ENCODE measurements at regions not wholly inside any gene's neighbourhood (a gene's known extent, or its start where the extent isn't known, plus 50 kb on each side); places are given as distances from the start of the nearest gene placed in this dataset.

GRCh38 chr6:132231121-132231884 lies 170.0 kb downstream of the MOXD1 start:
- no peak overlapping the region for H3K4me3 ChIP-seq (ENCODE audit: low read depth, low read length)
- FAIRE-seq (no peak), DNase-seq (ENCODE audit: low read depth) (no peak)
- no peak for TF ChIP-seq CTCF (IDR thresholded peaks at IDR 0.05; ENCODE audit: insufficient read depth, low read length, severe bottlenecking)
- H3K27me3 ChIP-seq (ENCODE audit: control insufficient read depth, insufficient read depth, low read length), result no peaks in the 10 kb centered on the region
- H3K36me3 ChIP-seq (ENCODE audit: control insufficient read depth, insufficient read depth, low read length), result no peaks in the 10 kb centered on the region

DNA sequence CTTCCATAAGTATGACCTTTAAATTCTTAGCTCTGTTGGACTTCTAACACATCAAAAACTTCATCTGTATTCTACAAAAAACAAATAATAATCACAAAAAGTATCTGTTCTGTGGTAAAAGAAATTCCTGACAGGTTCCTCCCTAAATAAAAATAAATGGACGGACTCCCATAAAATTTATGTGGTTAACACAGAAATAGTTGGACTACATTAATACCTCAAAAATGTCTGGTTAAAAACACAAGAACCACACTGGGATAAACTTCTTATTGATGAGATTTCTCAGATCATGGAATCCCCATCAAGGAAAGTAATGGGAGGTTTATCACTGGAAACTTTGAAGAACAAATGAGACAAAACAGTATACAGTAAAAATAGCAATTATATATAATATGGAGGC lies 172.4 kb downstream of the MOXD1 start:
- Histone ChIP-seq H3K4me3 (ENCODE audit: low read depth, low read length) (no peak overlapping the region), H3K36me3 (ENCODE audit: control insufficient read depth, insufficient read depth, low read length) (no peaks in the 10 kb centered on the region), H3K27me3 (ENCODE audit: control insufficient read depth, insufficient read depth, low read length) (no peaks in the 10 kb centered on the region)
- no peak for FAIRE-seq
- no peak for TF ChIP-seq CTCF (IDR thresholded peaks at IDR 0.05; ENCODE audit: insufficient read depth, low read length, severe bottlenecking)
- DNase-seq (ENCODE audit: low read depth), result no peak

DNA sequence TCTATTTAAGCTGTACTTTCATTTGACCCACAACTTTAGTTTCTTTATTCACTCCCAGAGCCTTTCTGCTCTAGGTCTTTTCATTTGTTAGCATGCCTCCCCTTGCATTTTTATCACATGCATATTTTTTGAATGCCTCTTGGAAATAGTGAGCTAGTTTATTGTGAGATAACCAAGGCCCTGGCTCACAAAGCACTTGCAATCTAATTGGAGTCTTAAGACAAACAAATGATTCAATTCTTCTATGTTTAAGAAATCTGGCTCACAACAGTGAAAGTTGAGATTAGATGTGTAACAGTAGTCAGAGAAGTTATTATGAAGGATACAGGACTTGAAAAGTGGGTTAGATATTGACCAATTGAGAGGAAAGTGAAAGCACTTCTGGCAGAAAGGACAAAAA lies 173.4 kb downstream of the MOXD1 start:
- DNase-seq (ENCODE audit: low read depth), result no peak
- no peak for FAIRE-seq
- H3K27me3 ChIP-seq (ENCODE audit: control insufficient read depth, insufficient read depth, low read length), result no peaks in the 10 kb centered on the region
- H3K4me3 ChIP-seq (ENCODE audit: low read depth, low read length), result no peak overlapping the region
- no peak for TF ChIP-seq CTCF (IDR thresholded peaks at IDR 0.05; ENCODE audit: insufficient read depth, low read length, severe bottlenecking)
- H3K36me3 ChIP-seq (ENCODE audit: control insufficient read depth, insufficient read depth, low read length), result no peaks in the 10 kb centered on the region

DNA sequence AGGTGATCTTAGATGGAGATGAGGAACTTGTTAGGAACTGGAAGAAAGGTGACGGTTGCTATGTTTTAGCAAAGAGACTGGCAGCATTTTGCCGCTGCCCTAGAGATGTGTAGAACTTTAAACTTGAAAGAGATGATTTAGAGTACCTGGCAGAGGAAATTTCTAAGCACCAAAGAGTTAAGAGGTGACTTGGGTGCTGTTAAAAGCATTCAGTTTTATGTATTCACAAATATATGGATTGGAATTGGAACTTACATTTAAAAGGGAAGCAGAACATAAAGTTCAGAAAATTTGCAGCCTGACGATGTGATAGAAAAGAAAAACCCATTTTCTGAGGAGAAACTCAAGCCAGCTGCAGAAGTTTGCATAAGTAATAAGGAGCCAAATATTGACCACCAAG lies 176.3 kb downstream of the MOXD1 start:
- Histone ChIP-seq H3K36me3 (ENCODE audit: control insufficient read depth, insufficient read depth, low read length) (no peaks in the 10 kb centered on the region), H3K4me3 (ENCODE audit: low read depth, low read length) (no peak overlapping the region), H3K27me3 (ENCODE audit: control insufficient read depth, insufficient read depth, low read length) (no peaks in the 10 kb centered on the region)
- TF ChIP-seq CTCF (IDR thresholded peaks at IDR 0.05; ENCODE audit: insufficient read depth, low read length, severe bottlenecking), result no peak
- no peak for DNase-seq (ENCODE audit: low read depth)
- no peak for FAIRE-seq

DNA sequence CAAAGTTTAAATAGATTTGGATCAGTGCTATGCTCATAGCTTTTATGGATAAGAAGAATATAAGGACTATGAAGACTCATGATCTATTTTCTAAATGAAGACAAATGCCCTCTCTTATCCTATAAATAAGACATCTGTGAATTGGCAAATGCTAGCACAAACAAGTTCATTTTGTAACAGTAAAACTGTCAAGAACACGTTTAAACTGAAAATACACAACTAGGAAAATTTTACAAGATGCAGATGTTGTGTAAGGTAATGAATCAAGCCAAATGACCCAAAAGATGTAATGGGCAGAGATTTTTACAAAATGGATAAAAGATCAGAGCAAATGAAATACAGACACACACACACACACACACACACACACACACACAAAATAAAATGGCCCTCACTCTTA lies 180.5 kb downstream of the MOXD1 start:
- Histone ChIP-seq H3K4me3 (ENCODE audit: low read depth, low read length) (no peak overlapping the region), H3K27me3 (ENCODE audit: control insufficient read depth, insufficient read depth, low read length) (no peaks in the 10 kb centered on the region), H3K36me3 (ENCODE audit: control insufficient read depth, insufficient read depth, low read length) (no peaks in the 10 kb centered on the region)
- no peak for FAIRE-seq
- no peak for DNase-seq (ENCODE audit: low read depth)
- no peak for TF ChIP-seq CTCF (IDR thresholded peaks at IDR 0.05; ENCODE audit: insufficient read depth, low read length, severe bottlenecking)

- FAIRE-seq, result no peak
These were observed 181.4 kb downstream of the MOXD1 start for GRCh38 chr6:132219901-132220300.

More at GRCh38 chr6:132219901-132220300, 181.4 kb downstream of the MOXD1 start:
- no peaks in the 10 kb centered on the region for H3K36me3 ChIP-seq (ENCODE audit: control insufficient read depth, insufficient read depth, low read length)
- no peak for TF ChIP-seq CTCF (IDR thresholded peaks at IDR 0.05; ENCODE audit: insufficient read depth, low read length, severe bottlenecking)
- no peaks in the 10 kb centered on the region for H3K27me3 ChIP-seq (ENCODE audit: control insufficient read depth, insufficient read depth, low read length)
- H3K4me3 ChIP-seq (ENCODE audit: low read depth, low read length), result no peak overlapping the region
- no peak for DNase-seq (ENCODE audit: low read depth)

All from bronchial epithelial cell (primary cell).